ENCODE measurements at regions not wholly inside any gene's neighbourhood (a gene's known extent, or its start where the extent isn't known, plus 50 kb on each side); places are given as distances from the start of the nearest gene placed in this dataset.

DNA sequence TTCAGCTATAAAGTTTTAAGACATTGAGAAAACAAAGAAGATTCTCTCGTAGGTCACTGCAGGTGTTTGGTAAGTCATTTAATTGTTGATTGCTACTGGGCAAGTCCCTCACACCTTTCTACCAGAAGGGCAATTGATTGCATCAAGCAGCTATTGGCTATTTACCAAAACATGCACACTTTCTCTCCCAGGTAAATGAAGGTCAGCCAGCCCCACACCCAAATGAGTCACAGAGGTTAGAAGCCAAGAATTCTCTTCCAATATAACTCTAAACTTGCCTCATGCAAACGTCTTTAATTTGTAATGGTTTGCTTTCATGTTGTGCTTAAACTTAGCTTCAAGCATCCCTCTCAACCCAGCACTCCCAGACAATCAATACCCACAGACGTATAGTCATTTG, 475.3 kb upstream of the ADGRL2 start:
- H3K9me3 ChIP-seq (ENCODE audit: control insufficient read depth, low read length): no peaks in the 10 kb centered on the region
- DNase-seq (ENCODE audit: low read depth): no peak
- no peaks in the 10 kb centered on the region for H3K4me1 ChIP-seq (ENCODE audit: control insufficient read depth, insufficient read depth, low read length)
- no peak overlapping the region for H3K4me3 ChIP-seq (ENCODE audit: low read length)
- no peaks in the 10 kb centered on the region for H3K36me3 ChIP-seq (ENCODE audit: control insufficient read depth, insufficient read depth, low read length, severe bottlenecking)
- no peaks in the 10 kb centered on the region for H3K27me3 ChIP-seq (replicated peaks; ENCODE audit: control insufficient read depth, insufficient read depth, low read length)
- no peak overlapping the region for H3K9ac ChIP-seq (ENCODE audit: low read length)

- H3K4me3 ChIP-seq (ENCODE audit: low read length): no peak overlapping the region
- no peak for DNase-seq (ENCODE audit: low read depth)
Measured at GRCh38 chr1:81323862-81324261, 476.9 kb upstream of the ADGRL2 start.

DNA sequence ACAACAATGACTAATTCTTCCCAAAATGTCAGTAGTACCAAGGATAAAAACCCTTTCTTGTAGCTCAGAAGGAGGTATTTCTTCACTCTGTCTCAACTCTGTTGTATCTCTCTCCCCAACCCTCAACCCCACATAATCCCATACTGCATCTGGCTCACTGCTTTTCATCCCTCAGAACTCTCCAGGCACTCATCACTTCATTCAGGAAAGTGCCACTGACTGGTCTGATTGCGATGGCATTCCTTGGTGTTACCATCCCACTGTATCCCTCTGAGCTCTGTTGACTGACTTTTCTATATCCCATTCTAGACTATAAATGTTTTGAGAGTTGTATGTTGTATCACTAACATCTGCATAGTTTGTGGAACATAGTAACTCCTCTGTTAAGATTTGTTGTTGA, 483.5 kb upstream of the ADGRL2 start:
- H3K9me3 ChIP-seq (ENCODE audit: control insufficient read depth, low read length): no peaks in the 10 kb centered on the region
- peaks cover 6% of the 10 kb centered on the region for H3K4me1 ChIP-seq (ENCODE audit: control insufficient read depth, insufficient read depth, low read length)
- no peak overlapping the region for H3K4me3 ChIP-seq (ENCODE audit: low read length)
- no peaks in the 10 kb centered on the region for H3K36me3 ChIP-seq (ENCODE audit: control insufficient read depth, insufficient read depth, low read length, severe bottlenecking)
- H3K9ac ChIP-seq (ENCODE audit: low read length): no peak overlapping the region
- no peaks in the 10 kb centered on the region for H3K27me3 ChIP-seq (replicated peaks; ENCODE audit: control insufficient read depth, insufficient read depth, low read length)
- no peak for DNase-seq (ENCODE audit: low read depth)

More at GRCh38 chr1:81323862-81324261, 476.9 kb upstream of the ADGRL2 start:
- H3K27me3 ChIP-seq (replicated peaks; ENCODE audit: control insufficient read depth, insufficient read depth, low read length): no peaks in the 10 kb centered on the region
- H3K9me3 ChIP-seq (ENCODE audit: control insufficient read depth, low read length): no peaks in the 10 kb centered on the region
- H3K9ac ChIP-seq (ENCODE audit: low read length): no peak overlapping the region
- H3K36me3 ChIP-seq (ENCODE audit: control insufficient read depth, insufficient read depth, low read length, severe bottlenecking): no peaks in the 10 kb centered on the region
- no peaks in the 10 kb centered on the region for H3K4me1 ChIP-seq (ENCODE audit: control insufficient read depth, insufficient read depth, low read length)

- DNase-seq (ENCODE audit: low read depth): no peak
- H3K9ac ChIP-seq (ENCODE audit: low read length): no peak overlapping the region
- no peak overlapping the region for H3K4me3 ChIP-seq (ENCODE audit: low read length)
- H3K27me3 ChIP-seq (replicated peaks; ENCODE audit: control insufficient read depth, insufficient read depth, low read length): no peaks in the 10 kb centered on the region
- H3K4me1 ChIP-seq (ENCODE audit: control insufficient read depth, insufficient read depth, low read length): peaks cover 6% of the 10 kb centered on the region
- H3K9me3 ChIP-seq (ENCODE audit: control insufficient read depth, low read length): no peaks in the 10 kb centered on the region
- H3K36me3 ChIP-seq (ENCODE audit: control insufficient read depth, insufficient read depth, low read length, severe bottlenecking): no peaks in the 10 kb centered on the region
Measured at GRCh38 chr1:81314513-81315233, 486.1 kb upstream of the ADGRL2 start.

DNA sequence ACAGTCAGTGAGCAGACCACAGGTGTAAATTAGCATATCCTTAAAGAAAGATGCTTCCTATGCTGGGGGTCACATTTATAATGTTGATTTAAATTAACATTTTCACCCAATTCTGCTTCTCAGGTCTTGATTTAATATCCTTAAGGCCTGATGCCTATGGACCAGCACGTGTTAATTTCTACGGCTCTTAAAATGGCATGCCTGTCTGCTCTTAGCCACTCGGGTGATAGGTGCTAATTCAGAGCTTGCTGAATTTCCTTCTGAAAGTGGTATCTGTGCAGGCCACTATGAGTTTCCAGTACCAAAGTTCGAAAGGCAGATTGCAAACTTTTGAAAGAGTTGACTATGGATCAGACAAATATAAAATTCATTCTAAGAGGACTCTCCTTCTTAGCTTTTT, 487.4 kb upstream of the ADGRL2 start:
- DNase-seq (ENCODE audit: low read depth): no peak
- H3K4me1 ChIP-seq (ENCODE audit: control insufficient read depth, insufficient read depth, low read length): peaks cover 6% of the 10 kb centered on the region
- H3K9ac ChIP-seq (ENCODE audit: low read length): no peak overlapping the region
- H3K36me3 ChIP-seq (ENCODE audit: control insufficient read depth, insufficient read depth, low read length, severe bottlenecking): no peaks in the 10 kb centered on the region
- no peak overlapping the region for H3K4me3 ChIP-seq (ENCODE audit: low read length)
- no peaks in the 10 kb centered on the region for H3K27me3 ChIP-seq (replicated peaks; ENCODE audit: control insufficient read depth, insufficient read depth, low read length)
- no peaks in the 10 kb centered on the region for H3K9me3 ChIP-seq (ENCODE audit: control insufficient read depth, low read length)

- H3K9me3 ChIP-seq (ENCODE audit: control insufficient read depth, low read length): no peaks in the 10 kb centered on the region
- H3K4me3 ChIP-seq (ENCODE audit: low read length): no peak overlapping the region
- no peaks in the 10 kb centered on the region for H3K36me3 ChIP-seq (ENCODE audit: control insufficient read depth, insufficient read depth, low read length, severe bottlenecking)
- no peak for DNase-seq (ENCODE audit: low read depth)
- H3K9ac ChIP-seq (ENCODE audit: low read length): no peak overlapping the region
- H3K27me3 ChIP-seq (replicated peaks; ENCODE audit: control insufficient read depth, insufficient read depth, low read length): no peaks in the 10 kb centered on the region
- peaks cover 6% of the 10 kb centered on the region for H3K4me1 ChIP-seq (ENCODE audit: control insufficient read depth, insufficient read depth, low read length)
Measured at GRCh38 chr1:81312272-81312754, 488.4 kb upstream of the ADGRL2 start.

- H3K9ac ChIP-seq (ENCODE audit: low read length): no peak overlapping the region
- H3K9me3 ChIP-seq (ENCODE audit: control insufficient read depth, low read length): no peaks in the 10 kb centered on the region
- peaks cover 10% of the 10 kb centered on the region for H3K4me1 ChIP-seq (ENCODE audit: control insufficient read depth, insufficient read depth, low read length)
- no peak for DNase-seq (ENCODE audit: low read depth)
- H3K27me3 ChIP-seq (replicated peaks; ENCODE audit: control insufficient read depth, insufficient read depth, low read length): no peaks in the 10 kb centered on the region
- H3K4me3 ChIP-seq (ENCODE audit: low read length): no peak overlapping the region
- H3K36me3 ChIP-seq (ENCODE audit: control insufficient read depth, insufficient read depth, low read length, severe bottlenecking): no peaks in the 10 kb centered on the region
Measured at GRCh38 chr1:81310250-81310649, 490.5 kb upstream of the ADGRL2 start.

GRCh38 chr1:81308191-81308590, 492.5 kb upstream of the ADGRL2 start:
- Histone ChIP-seq H3K4me3 (ENCODE audit: low read length) (no peak overlapping the region), H3K27me3 (replicated peaks; ENCODE audit: control insufficient read depth, insufficient read depth, low read length) (no peaks in the 10 kb centered on the region), H3K9me3 (ENCODE audit: control insufficient read depth, low read length) (no peaks in the 10 kb centered on the region), H3K36me3 (ENCODE audit: control insufficient read depth, insufficient read depth, low read length, severe bottlenecking) (no peaks in the 10 kb centered on the region), H3K4me1 (ENCODE audit: control insufficient read depth, insufficient read depth, low read length) (peaks cover 10% of the 10 kb centered on the region), H3K9ac (ENCODE audit: low read length) (no peak overlapping the region)
- DNase-seq (ENCODE audit: low read depth): no peak

DNA sequence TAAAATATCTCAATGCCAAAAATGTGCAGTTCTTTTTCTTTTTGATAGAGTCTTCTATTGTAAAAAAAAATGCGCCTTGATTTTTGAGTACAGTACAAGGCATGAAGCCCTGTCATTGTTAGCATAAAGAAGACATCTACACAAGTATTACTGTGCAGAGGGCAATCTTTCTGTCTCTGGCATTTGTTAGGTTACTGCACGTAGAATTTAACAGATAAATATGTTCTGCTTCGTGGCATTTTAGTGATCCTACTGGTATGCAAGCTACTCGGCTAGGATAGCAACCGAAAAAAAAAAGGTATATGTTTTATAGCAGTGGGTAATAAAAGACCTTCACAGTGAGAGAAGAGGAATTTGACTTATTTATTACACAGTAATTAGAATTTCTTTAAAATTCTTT, 492.9 kb upstream of the ADGRL2 start:
- no peak overlapping the region for H3K4me3 ChIP-seq (ENCODE audit: low read length)
- no peaks in the 10 kb centered on the region for H3K36me3 ChIP-seq (ENCODE audit: control insufficient read depth, insufficient read depth, low read length, severe bottlenecking)
- no peak for DNase-seq (ENCODE audit: low read depth)
- H3K9ac ChIP-seq (ENCODE audit: low read length): no peak overlapping the region
- no peaks in the 10 kb centered on the region for H3K27me3 ChIP-seq (replicated peaks; ENCODE audit: control insufficient read depth, insufficient read depth, low read length)
- peaks cover 10% of the 10 kb centered on the region for H3K4me1 ChIP-seq (ENCODE audit: control insufficient read depth, insufficient read depth, low read length)
- H3K9me3 ChIP-seq (ENCODE audit: control insufficient read depth, low read length): no peaks in the 10 kb centered on the region

DNA sequence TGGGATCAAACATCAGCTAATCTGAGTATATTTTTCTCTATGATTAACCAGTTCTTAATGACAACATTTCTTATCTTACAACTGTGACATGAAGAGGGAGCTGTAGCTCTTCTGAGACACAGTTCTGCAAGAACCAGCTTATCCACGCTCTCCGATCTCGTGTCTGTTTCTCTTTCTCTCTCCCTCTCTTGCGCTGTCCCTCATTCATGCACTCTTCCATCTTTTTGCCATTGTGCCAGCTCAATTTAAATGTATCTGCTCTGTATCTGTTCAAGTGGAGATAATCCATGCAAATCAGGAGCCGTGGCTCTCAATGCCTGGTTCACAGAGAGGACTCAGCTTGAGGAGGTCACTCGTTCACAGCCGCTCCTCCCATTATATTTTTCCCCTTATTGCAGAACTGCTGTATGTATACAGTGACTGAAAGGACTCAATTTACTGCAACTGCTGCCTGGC, 494.7 kb upstream of the ADGRL2 start:
- Histone ChIP-seq H3K27me3 (replicated peaks; ENCODE audit: control insufficient read depth, insufficient read depth, low read length) (no peaks in the 10 kb centered on the region), H3K9ac (ENCODE audit: low read length) (peak overlapping the region; percentile 80), H3K9me3 (ENCODE audit: control insufficient read depth, low read length) (no peaks in the 10 kb centered on the region), H3K4me3 (ENCODE audit: low read length) (peak overlapping the region; percentile 86), H3K4me1 (ENCODE audit: control insufficient read depth, insufficient read depth, low read length) (peaks cover 10% of the 10 kb centered on the region), H3K36me3 (ENCODE audit: control insufficient read depth, insufficient read depth, low read length, severe bottlenecking) (no peaks in the 10 kb centered on the region)
- DNase-seq (ENCODE audit: low read depth): peak; percentile 66

- H3K36me3 ChIP-seq (ENCODE audit: control insufficient read depth, insufficient read depth, low read length, severe bottlenecking): no peaks in the 10 kb centered on the region
- no peaks in the 10 kb centered on the region for H3K27me3 ChIP-seq (replicated peaks; ENCODE audit: control insufficient read depth, insufficient read depth, low read length)
- peaks cover 10% of the 10 kb centered on the region for H3K4me1 ChIP-seq (ENCODE audit: control insufficient read depth, insufficient read depth, low read length)
- H3K9me3 ChIP-seq (ENCODE audit: control insufficient read depth, low read length): no peaks in the 10 kb centered on the region
- no peak overlapping the region for H3K9ac ChIP-seq (ENCODE audit: low read length)
- no peak overlapping the region for H3K4me3 ChIP-seq (ENCODE audit: low read length)
- DNase-seq (ENCODE audit: low read depth): peak; percentile 74
Measured at GRCh38 chr1:81304187-81304586, 496.5 kb upstream of the ADGRL2 start.

DNA sequence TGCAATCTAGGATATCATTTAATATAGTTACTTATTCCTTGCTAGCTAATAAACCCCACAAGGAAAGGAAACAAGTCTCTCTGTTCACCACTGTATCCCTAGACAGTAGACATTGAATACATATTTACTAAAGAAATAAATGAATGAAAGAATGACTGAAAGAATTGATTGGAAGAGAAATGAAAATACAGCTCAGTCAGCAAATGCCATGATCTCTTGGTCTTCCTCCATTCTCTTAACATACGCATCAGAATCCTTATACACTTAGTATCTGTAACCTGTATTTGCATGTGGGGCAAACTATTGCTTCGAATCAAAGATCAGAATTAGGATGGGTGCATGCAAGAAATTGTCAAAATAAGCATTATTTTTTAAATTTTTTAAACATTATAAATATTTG, 500.8 kb upstream of the ADGRL2 start:
- DNase-seq (ENCODE audit: low read depth): no peak
- H3K27me3 ChIP-seq (replicated peaks; ENCODE audit: control insufficient read depth, insufficient read depth, low read length): no peaks in the 10 kb centered on the region

More for the DNA sequence above, 500.8 kb upstream of the ADGRL2 start:
- Histone ChIP-seq H3K4me1 (ENCODE audit: control insufficient read depth, insufficient read depth, low read length) (peaks cover 19% of the 10 kb centered on the region), H3K9me3 (ENCODE audit: control insufficient read depth, low read length) (no peaks in the 10 kb centered on the region), H3K36me3 (ENCODE audit: control insufficient read depth, insufficient read depth, low read length, severe bottlenecking) (no peaks in the 10 kb centered on the region), H3K9ac (ENCODE audit: low read length) (no peak overlapping the region), H3K4me3 (ENCODE audit: low read length) (no peak overlapping the region)

Measured in adipocyte (in vitro differentiated cells).